OCI-LY3 (cell line): ENCODE measurements at regions not wholly inside any gene's neighbourhood (a gene's known extent, or its start where the extent isn't known, plus 50 kb on each side); places are given as distances from the start of the nearest gene placed in this dataset.

Experiments used
- H2AFZ ChIP-seq: fragments of 200-600, 300-600 bp; shearing (Covaris generic); 2 replicates; pipeline ENCODE4 v1.6.0; 2014; ENCODE audit warnings: antibody characterized with exemption, low read depth, low read length
- H3K27ac ChIP-seq: fragments of 200-600, 300-600 bp; sonication (generic); 2 replicates; pipeline ENCODE4 v1.5.1; 2014; ENCODE audit warnings: mild to moderate bottlenecking, low read length, moderate library complexity, mixed read lengths
- H3K27me3 ChIP-seq: fragments of 200-600, 300-600 bp; sonication (generic); 2 replicates; pipeline ENCODE4 v1.6.1; 2014; ENCODE audit warnings: low read depth, low read length, mixed read lengths
- H3K36me3 ChIP-seq: fragments of 200-600, 300-600 bp; sonication (generic); replicated peaks from 2 replicates; pipeline ENCODE3; 2014; ENCODE audit warnings: low read depth, low read length, mixed read lengths
- H3K4me1 ChIP-seq: fragments of 300-600, 200-600 bp; sonication (generic); 2 replicates; pipeline ENCODE4 v1.6.1; 2014; ENCODE audit warnings: low read length, mixed read lengths
- H3K4me2 ChIP-seq: fragments of 200-600, 300-600 bp; sonication (generic); 2 replicates; pipeline ENCODE4 v1.6.1; 2014; ENCODE audit warnings: low read length, mixed read lengths
- H3K4me3 ChIP-seq: fragments of 300-600, 200-600 bp; sonication (generic); 2 replicates; pipeline ENCODE4 v1.5.1; 2014; ENCODE audit warnings: antibody characterized with exemption, mild to moderate bottlenecking, low read length, moderate library complexity
- H3K79me2 ChIP-seq: fragments of 300-600, 200-600 bp; shearing (Covaris generic); 2 replicates; pipeline ENCODE4 v1.6.1; 2014; ENCODE audit warnings: mild to moderate bottlenecking, low read length, mixed read lengths
- H3K9ac ChIP-seq: fragments of 300-600, 200-600 bp; shearing (Covaris generic); 2 replicates; pipeline ENCODE4 v1.6.0; 2014; ENCODE audit warnings: mild to moderate bottlenecking, low read length, moderate library complexity
- H3K9me3 ChIP-seq: fragments of 200-600, 300-600 bp; shearing (Covaris generic); 2 replicates; pipeline ENCODE4 v1.6.1; 2014; ENCODE audit warnings: low read length, mixed read lengths; ENCODE audit not compliant: insufficient read depth
- H4K20me1 ChIP-seq: fragments of 200-600, 300-600 bp; sonication (generic); 2 replicates; pipeline ENCODE4 v1.6.1; 2016; ENCODE audit warnings: low read length, mixed read lengths; ENCODE audit not compliant: insufficient read depth
- EZH2phosphoT487 ChIP-seq: fragments of 200-600 bp; shearing (Covaris generic); IDR thresholded peaks from 2 replicates; pipeline ENCODE4 v1.6.1; 2018; ENCODE audit warnings: antibody characterized with exemption, mixed run types, low read depth
- TF ChIP-seq, protein P1 (sequence below): fragments of 200-600, 300-600 bp; sonication (generic); IDR thresholded peaks from 2 replicates; pipeline ENCODE4 v1.5.1; 2014; ENCODE audit warnings: antibody characterized with exemption, low read length, low read depth

DNA sequence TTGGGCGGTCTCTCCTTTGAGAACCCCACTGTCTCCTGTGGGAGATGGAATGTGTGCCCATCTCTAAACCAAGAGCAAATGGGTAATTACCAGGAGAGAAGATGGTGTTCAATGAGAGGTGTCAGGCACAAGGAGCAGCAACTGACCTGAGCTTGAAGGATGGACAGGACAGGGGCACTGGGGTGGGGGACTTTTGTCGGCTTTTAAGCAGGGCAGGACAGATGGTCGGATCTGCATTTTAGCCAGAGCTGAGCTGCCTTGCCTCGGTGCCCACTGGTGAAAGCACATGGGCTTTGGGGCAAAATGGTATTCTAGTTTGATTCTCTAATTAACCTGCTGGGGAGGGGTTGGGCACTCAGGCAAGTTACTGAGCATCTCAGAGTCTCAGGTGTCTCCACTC is 98.0 kb downstream of the INHBB start:
- no peaks in the 10 kb centered on the region for H3K79me2 ChIP-seq
- no peaks in the 10 kb centered on the region for H3K9me3 ChIP-seq
- no peak overlapping the region for H3K27ac ChIP-seq
- no peak overlapping the region for H2AFZ ChIP-seq
- H3K4me1 ChIP-seq = no peaks in the 10 kb centered on the region
- TF ChIP-seq EZH2phosphoT487 = no peak
- TF ChIP-seq, protein P1, sequence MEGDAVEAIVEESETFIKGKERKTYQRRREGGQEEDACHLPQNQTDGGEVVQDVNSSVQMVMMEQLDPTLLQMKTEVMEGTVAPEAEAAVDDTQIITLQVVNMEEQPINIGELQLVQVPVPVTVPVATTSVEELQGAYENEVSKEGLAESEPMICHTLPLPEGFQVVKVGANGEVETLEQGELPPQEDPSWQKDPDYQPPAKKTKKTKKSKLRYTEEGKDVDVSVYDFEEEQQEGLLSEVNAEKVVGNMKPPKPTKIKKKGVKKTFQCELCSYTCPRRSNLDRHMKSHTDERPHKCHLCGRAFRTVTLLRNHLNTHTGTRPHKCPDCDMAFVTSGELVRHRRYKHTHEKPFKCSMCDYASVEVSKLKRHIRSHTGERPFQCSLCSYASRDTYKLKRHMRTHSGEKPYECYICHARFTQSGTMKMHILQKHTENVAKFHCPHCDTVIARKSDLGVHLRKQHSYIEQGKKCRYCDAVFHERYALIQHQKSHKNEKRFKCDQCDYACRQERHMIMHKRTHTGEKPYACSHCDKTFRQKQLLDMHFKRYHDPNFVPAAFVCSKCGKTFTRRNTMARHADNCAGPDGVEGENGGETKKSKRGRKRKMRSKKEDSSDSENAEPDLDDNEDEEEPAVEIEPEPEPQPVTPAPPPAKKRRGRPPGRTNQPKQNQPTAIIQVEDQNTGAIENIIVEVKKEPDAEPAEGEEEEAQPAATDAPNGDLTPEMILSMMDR = no peak
- no peak overlapping the region for H3K4me3 ChIP-seq
- no peaks in the 10 kb centered on the region for H3K27me3 ChIP-seq
- H4K20me1 ChIP-seq = no peaks in the 10 kb centered on the region
- H3K9ac ChIP-seq = no peak overlapping the region
- H3K36me3 ChIP-seq = no peaks in the 10 kb centered on the region
- H3K4me2 ChIP-seq = no peak overlapping the region

DNA sequence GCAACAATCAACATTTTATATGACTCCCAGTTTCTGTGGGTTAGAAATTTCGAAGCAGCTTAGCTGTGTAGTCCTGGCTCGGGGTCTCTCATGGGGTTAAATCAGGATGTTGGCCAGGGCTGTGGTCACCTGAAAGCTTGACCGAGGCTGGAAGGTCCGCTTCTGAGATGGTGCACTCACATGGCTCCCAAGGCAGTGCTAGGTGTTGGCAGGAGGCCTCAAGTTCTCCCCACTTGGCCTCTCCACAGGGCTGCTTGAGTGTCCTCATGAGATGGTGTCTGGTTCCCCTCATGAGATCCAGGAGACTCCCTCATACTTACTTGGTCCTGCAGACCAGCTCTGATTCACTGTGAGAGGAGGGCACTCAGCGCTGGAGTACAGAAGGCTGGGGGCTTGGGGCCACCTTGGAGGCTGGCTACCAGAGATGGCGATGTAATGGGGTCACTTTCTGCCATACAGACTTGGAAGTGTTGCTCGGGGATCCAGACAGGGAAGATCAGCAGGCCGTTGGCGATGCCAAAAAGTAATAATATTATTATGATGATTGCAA is 98.8 kb downstream of the INHBB start:
- no peak overlapping the region for H3K9ac ChIP-seq
- no peak overlapping the region for H3K4me3 ChIP-seq
- H4K20me1 ChIP-seq = no peaks in the 10 kb centered on the region
- TF ChIP-seq, protein P1 = no peak
- TF ChIP-seq EZH2phosphoT487 = no peak
- H2AFZ ChIP-seq = no peak overlapping the region
- H3K9me3 ChIP-seq = no peaks in the 10 kb centered on the region
- H3K27me3 ChIP-seq = no peaks in the 10 kb centered on the region
- no peaks in the 10 kb centered on the region for H3K79me2 ChIP-seq
- no peak overlapping the region for H3K4me2 ChIP-seq
- H3K27ac ChIP-seq = no peak overlapping the region
- no peaks in the 10 kb centered on the region for H3K36me3 ChIP-seq
- H3K4me1 ChIP-seq = no peaks in the 10 kb centered on the region

DNA sequence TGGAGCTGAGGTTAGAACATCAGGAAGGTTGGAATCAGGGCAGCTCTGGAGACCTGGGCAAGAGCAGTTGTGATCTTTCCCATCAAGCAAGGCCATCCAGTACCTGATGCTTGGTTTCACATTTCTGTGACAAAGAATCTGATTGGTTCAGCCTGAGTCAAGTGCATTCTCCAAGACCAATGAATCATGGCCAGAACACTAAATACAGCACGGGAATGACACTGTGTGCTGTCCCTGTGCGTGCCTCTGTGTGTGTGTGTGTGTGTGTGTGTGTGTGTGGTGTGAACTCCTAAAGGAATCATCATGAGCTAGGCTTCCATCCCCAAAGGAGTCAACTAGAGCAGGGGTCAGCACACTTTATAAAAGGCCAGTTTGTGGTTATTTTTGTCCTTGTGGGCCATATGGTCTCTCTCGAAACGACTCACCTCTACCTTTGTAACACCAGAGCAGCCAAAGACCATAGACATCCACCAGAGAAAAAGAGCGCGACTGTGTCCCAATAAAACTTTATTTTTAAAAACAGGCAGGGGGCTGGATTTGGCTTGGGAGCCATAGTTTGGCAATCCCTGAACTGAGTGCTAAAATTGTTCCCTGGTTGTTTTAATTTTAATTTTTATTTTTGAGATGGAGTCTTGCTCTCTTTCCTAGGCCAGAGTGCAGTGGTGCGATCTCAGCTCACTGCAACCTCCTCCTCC is 99.7 kb downstream of the INHBB start:
- no peaks in the 10 kb centered on the region for H3K9me3 ChIP-seq
- H3K79me2 ChIP-seq = no peaks in the 10 kb centered on the region
- H3K36me3 ChIP-seq = no peaks in the 10 kb centered on the region
- no peak overlapping the region for H3K27ac ChIP-seq
- H3K4me1 ChIP-seq = no peaks in the 10 kb centered on the region
- peaks cover 6% of the 10 kb centered on the region; the same call in 1 of the 2 replicates for H3K27me3 ChIP-seq
- TF ChIP-seq, protein P1 = no peak
- H4K20me1 ChIP-seq = no peaks in the 10 kb centered on the region
- no peak overlapping the region for H2AFZ ChIP-seq
- H3K9ac ChIP-seq = no peak overlapping the region
- H3K4me2 ChIP-seq = no peak overlapping the region
- no peak overlapping the region for H3K4me3 ChIP-seq

DNA sequence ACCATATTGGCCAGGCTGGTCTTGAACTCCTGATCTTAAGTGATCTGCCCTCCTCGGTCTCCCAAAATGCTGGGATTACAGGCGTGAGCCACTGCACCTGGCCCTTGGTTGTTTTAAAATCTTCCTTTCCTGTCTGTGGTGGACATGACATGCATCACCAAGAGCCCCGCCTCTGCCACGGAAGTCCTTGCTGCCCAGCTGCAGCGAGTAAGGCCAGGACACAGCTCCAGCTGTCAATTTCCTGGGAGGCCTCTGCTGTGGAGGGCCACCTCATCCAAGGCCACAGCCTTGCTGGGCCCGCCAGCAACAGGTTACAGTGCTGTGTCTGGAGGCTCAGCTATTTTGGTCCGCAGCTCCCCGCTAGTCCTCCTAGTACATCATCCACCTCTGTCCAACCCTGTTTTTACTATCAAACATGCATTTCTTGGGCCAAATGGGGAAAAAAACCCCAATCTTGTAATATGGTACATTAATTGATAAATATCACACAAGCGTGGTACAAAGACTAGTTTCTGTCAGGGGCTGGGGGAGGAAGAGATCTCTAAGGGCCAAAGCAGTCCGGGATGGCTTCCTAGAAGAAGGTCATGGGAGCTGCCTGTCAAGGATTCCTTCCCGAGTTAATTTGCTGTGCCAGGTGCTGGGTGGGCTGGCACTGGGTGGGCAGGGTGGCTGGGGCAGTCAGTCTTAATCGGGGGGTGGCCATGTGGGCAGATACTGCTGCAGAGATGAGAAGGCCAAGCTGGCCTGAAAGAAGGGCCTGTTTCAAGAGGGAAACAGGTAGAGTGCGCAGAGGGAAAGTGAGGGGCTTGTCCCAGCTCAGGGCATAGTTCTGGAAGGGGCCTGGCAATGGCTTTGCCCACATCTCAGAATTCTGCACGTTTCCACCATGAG is 100.5 kb downstream of the INHBB start:
- Histone ChIP-seq H3K79me2 (no peaks in the 10 kb centered on the region), H3K4me1 (no peaks in the 10 kb centered on the region), H3K27ac (no peak overlapping the region), H4K20me1 (no peaks in the 10 kb centered on the region), H3K9ac (no peak overlapping the region), H3K4me3 (no peak overlapping the region), H3K27me3 (peaks cover 6% of the 10 kb centered on the region; the same call in 1 of the 2 replicates), H3K4me2 (no peak overlapping the region), H2AFZ (no peak overlapping the region), H3K36me3 (no peaks in the 10 kb centered on the region), H3K9me3 (no peaks in the 10 kb centered on the region)
- no peak for TF ChIP-seq EZH2phosphoT487
- TF ChIP-seq, protein P1 = no peak
